Neural progenitor cell (in vitro differentiated cells): ENCODE measurements at regions not wholly inside any gene's neighbourhood (a gene's known extent, or its start where the extent isn't known, plus 50 kb on each side); places are given as distances from the start of the nearest gene placed in this dataset.

Experiments used
- CTCF ChIP-seq: fragments of 200-600 bp; sonication (generic); IDR thresholded peaks from 2 replicates; pipeline ENCODE4 v1.5.1; 2017; ENCODE audit warnings: antibody characterized with exemption, mild to moderate bottlenecking
- EZH2 ChIP-seq: fragments of 200-600 bp; sonication (generic); IDR thresholded peaks from 2 replicates; pipeline ENCODE4 v1.6.1; 2017; ENCODE audit warnings: antibody characterized with exemption, mild to moderate bottlenecking, moderate library complexity

- TF ChIP-seq CTCF (no peak), EZH2 (no peak)
Measured at GRCh38 chr6:9195322-9195721, 760.0 kb upstream of the SLC35B3 start.
